Activated CD8-positive, alpha-beta memory T cell treated with anti-CD3 and anti-CD28 coated beads, Interleukin-2, amount 10 ng/mL, durations not matched to agents 7 days and 5 days (primary cell): ENCODE measurements at regions not wholly inside any gene's neighbourhood (a gene's known extent, or its start where the extent isn't known, plus 50 kb on each side); places are given as distances from the start of the nearest gene placed in this dataset.

ENCODE experiments used
- ATAC-seq: fragments of 150-1000 bp; cut with Tn5 transposase; one replicate; pipeline ENCODE4 v1.10.0; 2021; ENCODE audit warnings: moderate library complexity
- CTCF ChIA-PET: fragments of 350-600 bp; sonication (Branson Sonifier 250); formaldehyde crosslinking; loops from one replicate; lab custom pipeline; 2021; ENCODE audit warnings: antibody characterized with exemption; lab: Charles Lee
- DNase-seq: peaks from one replicate; pipeline ENCODE4 v3.0.0-alpha.2; 2020
- H3K27ac Mint-ChIP-seq: one replicate; pipeline ENCODE4 v1.8.0; 2021; ENCODE audit warnings: mild to moderate bottlenecking, mixed read lengths
- H3K27me3 Mint-ChIP-seq: one replicate; pipeline ENCODE4 v1.8.0; 2021; ENCODE audit warnings: mixed read lengths
- H3K36me3 Mint-ChIP-seq: one replicate; pipeline ENCODE4 v1.8.0; 2021; ENCODE audit warnings: mild to moderate bottlenecking, mixed read lengths
- H3K4me1 Mint-ChIP-seq: one replicate; pipeline ENCODE4 v1.8.0; 2021; ENCODE audit warnings: mixed read lengths
- H3K4me3 Mint-ChIP-seq: one replicate; pipeline ENCODE4 v1.8.0; 2021; ENCODE audit warnings: mild to moderate bottlenecking, moderate library complexity, mixed read lengths
- H3K9me3 Mint-ChIP-seq: one replicate; pipeline ENCODE4 v1.8.0; 2022; ENCODE audit warnings: low read depth, mixed read lengths

- ATAC-seq (no peak), DNase-seq (no peak)
- no peaks in the 10 kb centered on the region for H3K27me3 Mint-ChIP-seq
- H3K4me1 Mint-ChIP-seq: peaks cover 23% of the 10 kb centered on the region
- H3K9me3 Mint-ChIP-seq: no peaks in the 10 kb centered on the region
- no peak overlapping the region for H3K27ac Mint-ChIP-seq
- no peaks in the 10 kb centered on the region for H3K36me3 Mint-ChIP-seq
- H3K4me3 Mint-ChIP-seq: no peak overlapping the region
- CTCF ChIA-PET: interaction anchor here (0.7 kb wide), 1 partner anchor 46 kb away, joined by 3 read pairs; no protein-coding TSS in a partner anchor
These were observed 254.0 kb downstream of the TOMM20 start for GRCh38 chr1:234874291-234875288.

- DNase-seq (no peak), ATAC-seq (no peak)
- Mint-ChIP-seq H3K27me3 (no peaks in the 10 kb centered on the region), H3K4me1 (peaks cover 29% of the 10 kb centered on the region), H3K4me3 (no peak overlapping the region), H3K9me3 (no peaks in the 10 kb centered on the region), H3K36me3 (no peaks in the 10 kb centered on the region), H3K27ac (no peak overlapping the region)
- CTCF ChIA-PET: no interaction called here
These were observed 256.8 kb downstream of the TOMM20 start for GRCh38 chr1:234871710-234872271.

- CTCF ChIA-PET: no interaction called here
- Mint-ChIP-seq H3K27me3 (no peaks in the 10 kb centered on the region), H3K4me1 (peaks cover 28% of the 10 kb centered on the region), H3K4me3 (no peak overlapping the region), H3K9me3 (no peaks in the 10 kb centered on the region), H3K27ac (no peak overlapping the region), H3K36me3 (peaks cover 3% of the 10 kb centered on the region)
- ATAC-seq (no peak), DNase-seq (no peak)
These were observed 257.5 kb downstream of the TOMM20 start for GRCh38 chr1:234871039-234871709.

GRCh38 chr1:234870020-234870981 lies 258.3 kb downstream of the TOMM20 start:
- CTCF ChIA-PET: no interaction called here

GRCh38 chr1:234869182-234870019 lies 259.2 kb downstream of the TOMM20 start:
- no peak overlapping the region for H3K27ac Mint-ChIP-seq
- CTCF ChIA-PET: no interaction called here
- H3K4me3 Mint-ChIP-seq: no peak overlapping the region
- no peaks in the 10 kb centered on the region for H3K27me3 Mint-ChIP-seq
- no peaks in the 10 kb centered on the region for H3K9me3 Mint-ChIP-seq
- H3K36me3 Mint-ChIP-seq: peaks cover 4% of the 10 kb centered on the region
- peaks cover 23% of the 10 kb centered on the region for H3K4me1 Mint-ChIP-seq
- no peak for ATAC-seq
- no peak for DNase-seq

More at GRCh38 chr1:234870020-234870981, 258.3 kb downstream of the TOMM20 start:
- Mint-ChIP-seq H3K27ac (no peak overlapping the region), H3K4me3 (no peak overlapping the region), H3K36me3 (peaks cover 3% of the 10 kb centered on the region), H3K27me3 (no peaks in the 10 kb centered on the region), H3K4me1 (peaks cover 25% of the 10 kb centered on the region), H3K9me3 (no peaks in the 10 kb centered on the region)
- DNase-seq: no peak
- ATAC-seq: no peak

GRCh38 chr1:234868296-234869147 lies 258.5 kb upstream of the IRF2BP2 start:
- CTCF ChIA-PET: interaction anchor here (0.9 to 1.0 kb wide), 2 partner anchors 24 to 80 kb away, joined by 3 read pairs; no protein-coding TSS in a partner anchor
- no peaks in the 10 kb centered on the region for H3K9me3 Mint-ChIP-seq
- H3K27ac Mint-ChIP-seq: peak overlapping the region; percentile 65
- H3K4me3 Mint-ChIP-seq: no peak overlapping the region
- H3K4me1 Mint-ChIP-seq: peaks cover 23% of the 10 kb centered on the region
- ATAC-seq (no peak), DNase-seq (no peak)
- peaks cover 4% of the 10 kb centered on the region for H3K36me3 Mint-ChIP-seq
- no peaks in the 10 kb centered on the region for H3K27me3 Mint-ChIP-seq

GRCh38 chr1:234866007-234866866 lies 256.3 kb upstream of the IRF2BP2 start:
- peaks cover 23% of the 10 kb centered on the region for H3K4me1 Mint-ChIP-seq
- peaks cover 4% of the 10 kb centered on the region for H3K36me3 Mint-ChIP-seq

GRCh38 chr1:234865171-234866006 lies 255.4 kb upstream of the IRF2BP2 start:
- H3K4me1 Mint-ChIP-seq: peaks cover 23% of the 10 kb centered on the region

More at GRCh38 chr1:234866007-234866866, 256.3 kb upstream of the IRF2BP2 start:
- no peak overlapping the region for H3K4me3 Mint-ChIP-seq
- DNase-seq (no peak), ATAC-seq (peak; percentile 31)
- no peaks in the 10 kb centered on the region for H3K9me3 Mint-ChIP-seq
- H3K27me3 Mint-ChIP-seq: no peaks in the 10 kb centered on the region
- H3K27ac Mint-ChIP-seq: no peak overlapping the region
- CTCF ChIA-PET: no interaction called here

GRCh38 chr1:234864116-234864515 lies 254.1 kb upstream of the IRF2BP2 start:
- Mint-ChIP-seq H3K4me3 (no peak overlapping the region), H3K4me1 (peaks cover 22% of the 10 kb centered on the region), H3K27ac (no peak overlapping the region), H3K9me3 (no peaks in the 10 kb centered on the region), H3K36me3 (peaks cover 6% of the 10 kb centered on the region), H3K27me3 (no peaks in the 10 kb centered on the region)
- CTCF ChIA-PET: no interaction called here
- ATAC-seq: no peak
- DNase-seq: no peak

More at GRCh38 chr1:234865171-234866006, 255.4 kb upstream of the IRF2BP2 start:
- no peaks in the 10 kb centered on the region for H3K27me3 Mint-ChIP-seq
- no peak for ATAC-seq
- CTCF ChIA-PET: no interaction called here
- no peak overlapping the region for H3K27ac Mint-ChIP-seq
- no peak for DNase-seq
- H3K36me3 Mint-ChIP-seq: peaks cover 4% of the 10 kb centered on the region
- H3K9me3 Mint-ChIP-seq: no peaks in the 10 kb centered on the region
- no peak overlapping the region for H3K4me3 Mint-ChIP-seq

GRCh38 chr1:234863551-234863971 lies 253.6 kb upstream of the IRF2BP2 start:
- Mint-ChIP-seq H3K27me3 (peaks cover 3% of the 10 kb centered on the region), H3K9me3 (no peaks in the 10 kb centered on the region), H3K4me1 (peaks cover 18% of the 10 kb centered on the region), H3K36me3 (peaks cover 6% of the 10 kb centered on the region), H3K4me3 (no peak overlapping the region), H3K27ac (no peak overlapping the region)
- CTCF ChIA-PET: no interaction called here
- DNase-seq: no peak
- ATAC-seq: no peak
